SJCRH30 (cell line): ENCODE measurements at regions not wholly inside any gene's neighbourhood (a gene's known extent, or its start where the extent isn't known, plus 50 kb on each side); places are given as distances from the start of the nearest gene placed in this dataset.
A peak's percentile ranks its signal among the peaks of the same experiment; 100 is the strongest.
"Not testable (repeated sequence)": the region's sequence is repeated elsewhere in the genome, so short reads cannot be mapped to it uniquely, and the experiment has no call there.

ENCODE experiments used
- DNase-seq, 2 experiments: peaks; one replicate each; pipeline ENCODE4 v3.0.0-alpha.2; 2015 to 2020
- H3K27ac ChIP-seq: fragments of 250-450 bp; sonication (Bioruptor Pico); 2 replicates; pipeline ENCODE4 v1.5.1; 2020; ENCODE audit warnings: mild to moderate bottlenecking, moderate library complexity
- H3K27me3 ChIP-seq: fragments of 250-450 bp; sonication (Bioruptor Pico); 2 replicates; pipeline ENCODE4 v1.5.1; 2020; ENCODE audit warnings: mild to moderate bottlenecking, moderate library complexity
- H3K36me3 ChIP-seq: fragments of 250-450 bp; sonication (Bioruptor Pico); 2 replicates; pipeline ENCODE4 v1.5.1; 2020; ENCODE audit warnings: mild to moderate bottlenecking, moderate library complexity
- H3K4me1 ChIP-seq: fragments of 250-450 bp; sonication (Bioruptor Pico); 2 replicates; pipeline ENCODE4 v1.5.1; 2020; ENCODE audit warnings: mild to moderate bottlenecking, moderate library complexity
- H3K4me3 ChIP-seq: fragments of 250-450 bp; sonication (Bioruptor Pico); 2 replicates; pipeline ENCODE4 v1.5.1; 2020; ENCODE audit warnings: mild to moderate bottlenecking, moderate library complexity
- H3K9me3 ChIP-seq: fragments of 250-450 bp; sonication (Bioruptor Pico); replicated peaks from 2 replicates; pipeline ENCODE4 v1.5.1; 2020; ENCODE audit warnings: mild to moderate bottlenecking, moderate library complexity

DNA sequence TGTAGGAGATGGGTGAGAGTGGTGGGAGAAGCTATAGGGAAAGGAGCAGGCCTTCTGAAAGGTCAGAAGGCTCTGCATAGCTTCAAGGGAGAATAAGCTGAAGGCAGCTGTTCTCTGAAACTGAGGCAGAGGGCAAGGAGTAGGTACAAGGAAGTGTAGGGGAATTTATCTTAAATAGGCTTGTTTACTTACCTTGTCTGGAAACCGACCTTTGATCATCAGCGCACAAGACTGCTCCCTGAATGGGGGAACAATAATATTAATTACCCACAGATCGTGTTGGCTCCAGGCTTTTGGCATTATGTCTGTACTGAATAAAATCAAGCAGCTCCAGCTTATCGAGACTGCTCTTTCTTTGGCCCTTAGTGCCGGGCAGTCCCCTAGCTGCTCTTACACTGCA, 175.5 kb upstream of the MAGEB16 start:
- no peak overlapping the region for H3K4me3 ChIP-seq
- H3K27me3 ChIP-seq = no peaks in the 10 kb centered on the region
- H3K4me1 ChIP-seq = no peaks in the 10 kb centered on the region
- H3K36me3 ChIP-seq = no peaks in the 10 kb centered on the region
- no peak overlapping the region for H3K27ac ChIP-seq
- DNase-seq = no peak
- no peaks in the 10 kb centered on the region for H3K9me3 ChIP-seq

DNA sequence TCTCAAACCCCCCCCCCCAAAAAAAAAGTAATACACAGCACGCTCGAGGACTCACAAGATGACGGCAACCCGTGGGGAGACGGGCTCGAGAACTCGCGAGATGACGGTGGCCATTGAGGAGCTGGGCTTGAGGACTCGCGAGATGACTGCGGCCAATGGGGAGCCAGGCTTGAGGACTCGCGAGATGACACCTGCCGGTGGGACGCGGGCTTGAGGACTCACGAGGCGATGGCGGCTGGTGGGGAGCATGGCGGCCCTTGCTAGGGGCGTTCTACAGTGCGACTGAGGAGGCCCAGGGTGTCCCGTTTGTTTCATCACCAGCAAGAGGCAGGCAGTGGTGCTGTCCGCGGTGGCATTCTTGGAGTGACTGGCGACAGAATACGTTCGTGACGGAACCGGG, 172.4 kb upstream of the MAGEB16 start:
- no peak for DNase-seq
- Histone ChIP-seq H3K36me3 (no peaks in the 10 kb centered on the region), H3K27me3 (no peaks in the 10 kb centered on the region), H3K27ac (no peak overlapping the region), H3K4me3 (no peak overlapping the region), H3K4me1 (no peaks in the 10 kb centered on the region), H3K9me3 (no peaks in the 10 kb centered on the region)

DNA sequence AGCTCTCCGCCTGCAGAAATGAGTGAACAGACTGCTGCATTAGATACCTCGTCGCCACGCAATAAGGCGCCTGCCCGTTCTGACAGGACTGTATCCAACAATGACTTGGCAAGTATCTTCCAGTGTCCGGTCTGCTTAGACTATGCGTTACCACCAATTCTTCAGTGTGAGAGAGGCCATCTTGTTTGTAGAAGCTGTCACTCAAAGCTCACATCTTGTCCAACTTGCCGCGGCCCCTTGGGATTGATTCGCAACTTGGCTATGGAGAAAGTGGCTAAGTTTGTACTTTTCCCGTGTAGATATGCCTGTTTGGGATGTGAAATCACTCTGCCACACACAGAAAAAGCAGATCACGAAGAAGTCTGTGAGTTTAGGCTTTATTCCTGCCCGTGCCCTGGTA, 172.0 kb upstream of the MAGEB16 start:
- Histone ChIP-seq H3K4me3 (no peak overlapping the region), H3K27ac (no peak overlapping the region), H3K9me3 (no peaks in the 10 kb centered on the region), H3K27me3 (no peaks in the 10 kb centered on the region), H3K36me3 (no peaks in the 10 kb centered on the region), H3K4me1 (no peaks in the 10 kb centered on the region)
- DNase-seq = no peak

DNA sequence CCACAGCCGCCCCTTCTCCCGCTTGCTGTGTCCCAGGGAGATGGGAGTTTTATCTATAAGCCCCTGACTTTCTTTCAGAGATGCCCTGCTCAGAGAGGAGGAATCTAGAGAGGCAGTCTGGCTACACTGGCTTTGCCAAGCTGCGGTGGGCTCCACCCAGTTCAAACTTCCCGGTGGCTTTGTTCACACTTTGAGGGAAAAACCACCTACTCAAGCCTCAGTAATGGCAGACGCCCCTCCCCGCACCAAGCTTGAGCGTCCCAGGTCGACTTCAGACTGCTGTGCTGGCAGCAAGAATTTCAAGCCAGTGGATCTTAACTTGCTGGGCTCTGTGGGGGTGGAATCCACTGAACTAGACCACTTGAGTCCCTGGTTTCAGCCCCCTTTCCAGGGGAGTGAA, 162.2 kb upstream of the MAGEB16 start:
- not testable (repeated sequence) for H3K9me3 ChIP-seq, DNase-seq, H3K4me3 ChIP-seq, H3K36me3 ChIP-seq, H3K27ac ChIP-seq, H3K27me3 ChIP-seq, H3K4me1 ChIP-seq

DNA sequence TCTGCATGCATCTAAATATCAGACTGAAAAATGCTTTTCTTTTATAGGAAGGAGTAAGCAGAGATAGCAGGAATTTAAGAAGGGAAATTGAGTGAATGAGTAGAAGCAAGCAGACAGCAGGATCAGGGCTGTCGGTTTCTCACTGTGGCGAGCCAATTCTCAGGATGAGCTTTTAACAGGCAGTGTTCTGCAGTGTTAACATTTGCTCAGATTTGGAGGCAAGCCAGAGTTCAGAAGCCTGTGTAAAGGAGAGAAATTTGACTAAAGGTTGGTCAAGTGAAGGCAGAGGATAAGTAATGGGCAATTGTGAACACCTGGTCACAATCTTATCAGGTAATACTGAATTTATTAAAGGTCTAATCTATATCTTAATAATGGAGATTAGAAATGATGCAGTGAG, 133.3 kb upstream of the MAGEB16 start:
- H3K4me3 ChIP-seq = no peak overlapping the region
- no peak for DNase-seq
- no peaks in the 10 kb centered on the region for H3K4me1 ChIP-seq
- no peaks in the 10 kb centered on the region for H3K9me3 ChIP-seq
- H3K36me3 ChIP-seq = no peaks in the 10 kb centered on the region
- H3K27ac ChIP-seq = no peak overlapping the region
- no peaks in the 10 kb centered on the region for H3K27me3 ChIP-seq

DNA sequence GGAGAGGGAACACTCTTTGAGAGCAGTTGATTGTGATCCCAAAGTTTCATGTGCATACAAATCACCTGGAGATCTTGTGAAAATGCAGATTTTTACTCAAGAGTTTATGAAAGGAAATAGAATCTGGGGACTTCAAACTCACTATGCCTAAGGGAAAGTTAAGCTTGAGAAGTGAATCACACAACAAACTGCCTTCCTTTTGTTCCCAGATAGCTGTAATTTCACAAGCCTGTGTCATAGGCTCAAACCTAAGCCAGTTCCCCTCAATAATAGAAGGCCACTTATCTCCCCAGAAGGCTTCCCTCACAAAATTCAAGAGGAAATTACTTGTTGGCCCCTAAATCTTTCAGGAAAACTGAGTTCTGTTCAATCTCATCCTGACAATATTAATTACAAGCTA, 132.8 kb upstream of the MAGEB16 start:
- no peak overlapping the region for H3K27ac ChIP-seq

DNA sequence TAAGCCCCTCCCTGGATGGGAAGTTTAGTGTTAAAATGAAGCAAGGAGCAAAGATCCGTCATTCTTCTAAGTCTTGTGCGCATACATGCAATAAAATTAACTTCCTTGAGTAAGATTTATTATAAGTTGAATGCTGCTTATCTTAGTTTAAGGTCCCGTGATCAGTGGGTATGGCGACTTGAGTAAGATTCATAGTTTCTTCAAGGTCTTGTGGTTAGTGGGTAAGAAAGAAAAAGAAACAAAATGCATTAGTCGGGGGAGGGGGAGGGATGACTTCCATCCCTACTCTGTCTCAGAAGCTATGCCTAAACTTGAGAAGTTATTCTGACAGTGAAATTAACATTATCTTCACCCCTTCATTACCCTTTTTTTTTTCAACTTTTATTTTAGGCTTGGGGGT, 127.3 kb upstream of the MAGEB16 start:
- Histone ChIP-seq H3K36me3 (no peaks in the 10 kb centered on the region), H3K27me3 (no peaks in the 10 kb centered on the region), H3K4me3 (no peak overlapping the region), H3K27ac (no peak overlapping the region), H3K4me1 (no peaks in the 10 kb centered on the region), H3K9me3 (no peaks in the 10 kb centered on the region)
- DNase-seq = no peak

More for the DNA sequence above, 132.8 kb upstream of the MAGEB16 start:
- H3K4me1 ChIP-seq = no peaks in the 10 kb centered on the region
- H3K27me3 ChIP-seq = no peaks in the 10 kb centered on the region
- DNase-seq = no peak
- no peak overlapping the region for H3K4me3 ChIP-seq
- no peaks in the 10 kb centered on the region for H3K9me3 ChIP-seq
- no peaks in the 10 kb centered on the region for H3K36me3 ChIP-seq

DNA sequence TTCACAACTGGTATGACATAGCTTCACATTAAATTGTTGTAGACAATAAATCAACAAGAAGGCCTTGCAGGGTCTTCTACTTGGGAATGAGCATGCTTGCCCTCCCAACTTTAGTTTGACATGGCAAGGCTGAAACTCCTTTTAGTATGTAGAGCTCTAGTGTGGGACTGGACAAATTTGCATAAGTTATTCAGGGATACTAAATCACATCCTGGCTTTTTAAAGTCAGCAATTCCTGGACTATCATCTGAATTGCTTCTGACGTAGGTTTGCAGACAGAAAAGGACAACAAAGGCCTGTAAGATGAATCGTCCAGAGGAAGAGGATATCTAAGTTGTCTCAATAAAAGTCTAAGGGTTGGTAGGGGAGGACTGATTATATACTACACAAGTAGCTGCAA, 123.0 kb upstream of the MAGEB16 start:
- no peak overlapping the region for H3K27ac ChIP-seq
- H3K27me3 ChIP-seq = no peaks in the 10 kb centered on the region
- no peak for DNase-seq
- no peaks in the 10 kb centered on the region for H3K36me3 ChIP-seq
- H3K9me3 ChIP-seq = no peaks in the 10 kb centered on the region
- no peaks in the 10 kb centered on the region for H3K4me1 ChIP-seq
- H3K4me3 ChIP-seq = no peak overlapping the region

DNA sequence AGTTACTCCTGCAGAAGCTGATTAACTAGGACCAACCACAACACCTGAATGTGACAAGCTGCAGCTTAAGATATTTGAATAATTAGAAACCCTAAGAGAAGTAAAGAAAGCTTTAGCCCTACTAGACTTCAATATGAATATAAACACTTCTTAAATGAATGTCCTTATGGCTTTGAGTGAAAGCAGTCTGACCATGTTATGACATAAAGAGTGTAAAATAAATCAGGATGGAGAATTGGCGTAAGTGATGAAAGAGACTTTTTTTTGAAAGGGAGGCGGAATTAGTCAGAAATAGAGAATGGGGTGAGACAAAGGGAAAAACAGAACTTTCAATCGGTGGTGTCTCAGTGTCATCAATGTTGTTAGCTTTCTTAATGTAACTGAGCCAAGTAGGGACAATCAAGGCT, 117.2 kb upstream of the MAGEB16 start:
- Histone ChIP-seq H3K36me3 (no peaks in the 10 kb centered on the region), H3K9me3 (no peaks in the 10 kb centered on the region), H3K4me3 (no peak overlapping the region), H3K4me1 (no peaks in the 10 kb centered on the region), H3K27ac (no peak overlapping the region), H3K27me3 (no peaks in the 10 kb centered on the region)
- no peak for DNase-seq

DNA sequence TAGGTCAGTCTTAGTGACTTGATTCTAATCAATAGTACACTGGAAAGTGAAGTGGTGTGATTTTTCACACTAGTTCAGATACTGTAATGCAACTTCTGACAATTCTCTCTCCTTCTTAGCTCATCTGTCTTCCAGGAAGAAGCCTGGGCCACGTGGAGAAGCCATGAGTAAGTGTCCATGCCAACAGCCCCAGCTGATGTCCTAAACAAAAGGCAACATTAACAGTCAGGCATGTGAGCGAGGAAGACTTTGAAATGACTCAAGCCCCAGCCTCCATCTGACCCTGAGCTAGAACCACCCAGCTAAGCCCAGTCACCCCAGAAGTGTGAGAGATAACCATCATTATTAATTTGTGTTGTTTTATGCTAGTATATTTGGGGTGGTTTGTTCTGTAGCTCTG, 115.7 kb upstream of the MAGEB16 start:
- H3K27ac ChIP-seq = no peak overlapping the region
- no peak for DNase-seq

DNA sequence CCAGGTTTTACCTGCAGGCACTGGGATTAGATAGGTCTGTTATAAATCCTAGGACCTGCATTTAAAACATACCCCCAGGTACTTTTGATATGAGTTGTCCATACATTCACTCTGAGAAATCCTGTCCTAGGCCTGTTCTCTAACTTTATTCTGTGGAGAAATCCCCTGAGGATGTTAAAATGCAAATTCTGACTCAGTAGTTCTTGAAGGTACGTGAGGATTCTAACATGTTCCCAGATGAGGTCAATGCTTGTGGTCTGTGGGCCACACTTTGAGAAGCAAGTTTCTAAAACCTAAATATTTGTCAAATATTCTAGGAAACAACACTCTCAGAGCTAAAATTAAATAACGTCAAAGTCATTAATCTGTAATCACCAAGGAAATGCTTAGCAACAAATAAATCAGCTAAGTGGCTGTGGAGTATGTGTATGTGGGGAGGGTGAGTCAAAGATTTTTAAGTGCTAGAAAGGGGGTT, 101.3 kb upstream of the MAGEB16 start:
- no peak for DNase-seq
- Histone ChIP-seq H3K36me3 (no peaks in the 10 kb centered on the region), H3K9me3 (no peaks in the 10 kb centered on the region), H3K4me1 (no peaks in the 10 kb centered on the region), H3K27me3 (no peaks in the 10 kb centered on the region), H3K4me3 (no peak overlapping the region), H3K27ac (no peak overlapping the region)

More for the DNA sequence above, 115.7 kb upstream of the MAGEB16 start:
- H3K27me3 ChIP-seq = no peaks in the 10 kb centered on the region
- no peaks in the 10 kb centered on the region for H3K9me3 ChIP-seq
- no peak overlapping the region for H3K4me3 ChIP-seq
- no peaks in the 10 kb centered on the region for H3K36me3 ChIP-seq
- H3K4me1 ChIP-seq = no peaks in the 10 kb centered on the region

DNA sequence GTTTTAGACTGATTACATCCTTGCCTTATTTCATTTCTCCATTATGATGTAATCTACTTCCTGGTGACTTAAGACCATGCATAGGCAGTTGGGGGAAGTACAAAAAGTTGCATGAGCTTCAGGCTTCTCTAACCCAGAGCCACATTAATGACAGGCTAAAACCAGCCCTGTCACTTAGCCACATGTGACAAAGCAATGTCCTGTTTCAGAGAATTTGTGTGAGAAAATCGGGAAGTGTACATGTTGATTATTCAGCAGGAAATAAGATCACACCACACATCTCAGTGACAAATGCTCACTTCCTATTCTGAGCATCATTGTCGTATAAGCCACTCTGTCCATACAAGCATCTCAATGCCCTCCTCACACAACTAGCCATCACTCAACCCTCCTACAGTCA, 98.5 kb upstream of the MAGEB16 start:
- Histone ChIP-seq H3K4me3 (no peak overlapping the region), H3K4me1 (no peaks in the 10 kb centered on the region), H3K27ac (no peak overlapping the region), H3K36me3 (no peaks in the 10 kb centered on the region), H3K9me3 (no peaks in the 10 kb centered on the region), H3K27me3 (no peaks in the 10 kb centered on the region)
- DNase-seq = no peak

DNA sequence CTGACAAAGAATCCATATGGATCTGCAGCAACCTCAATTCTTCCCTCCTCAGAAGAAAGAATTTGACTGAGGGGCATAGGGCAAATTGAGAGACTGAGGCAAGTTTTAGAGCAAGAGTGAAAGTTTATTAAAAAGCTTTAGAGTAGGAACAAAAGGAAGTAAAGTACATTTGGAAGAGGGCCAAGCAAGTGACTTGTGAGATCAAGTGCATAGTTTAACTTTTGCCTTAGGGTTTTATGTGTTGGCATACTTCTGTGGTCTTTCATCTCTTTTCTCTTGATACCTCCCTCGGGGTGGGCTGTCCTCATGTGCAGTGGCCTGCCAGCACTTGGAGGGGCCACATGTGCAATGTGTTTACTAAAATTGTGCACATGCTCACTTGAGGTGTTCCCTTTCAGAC, 98.0 kb upstream of the MAGEB16 start:
- Histone ChIP-seq H3K9me3 (no peaks in the 10 kb centered on the region), H3K36me3 (no peaks in the 10 kb centered on the region), H3K27me3 (no peaks in the 10 kb centered on the region), H3K4me1 (no peaks in the 10 kb centered on the region), H3K4me3 (no peak overlapping the region), H3K27ac (no peak overlapping the region)
- no peak for DNase-seq

DNA sequence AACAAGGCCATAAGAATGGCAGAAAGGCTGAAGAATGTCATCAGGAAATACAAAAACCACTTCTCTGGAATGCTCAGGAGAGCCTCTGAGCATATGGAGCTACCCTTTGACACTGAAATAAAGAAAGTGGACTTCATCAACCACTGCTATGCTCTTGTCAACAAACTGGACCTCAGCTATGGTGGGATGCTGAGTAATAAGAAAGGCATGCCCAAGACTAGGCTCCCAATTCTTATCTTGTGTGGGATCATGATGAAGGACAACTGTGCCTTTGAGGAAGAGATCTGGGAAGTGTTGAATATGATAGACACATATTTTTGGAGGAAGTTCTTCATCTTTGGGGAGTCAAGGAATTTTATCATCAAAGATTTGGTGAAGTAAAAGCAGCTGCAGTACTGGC, 86.9 kb upstream of the MAGEB16 start:
- H3K36me3 ChIP-seq = no peaks in the 10 kb centered on the region
- no peaks in the 10 kb centered on the region for H3K9me3 ChIP-seq
- H3K4me3 ChIP-seq = no peak overlapping the region
- DNase-seq = peak; percentile 11 to 17
- H3K27ac ChIP-seq = no peak overlapping the region
- no peaks in the 10 kb centered on the region for H3K4me1 ChIP-seq
- H3K27me3 ChIP-seq = no peaks in the 10 kb centered on the region

DNA sequence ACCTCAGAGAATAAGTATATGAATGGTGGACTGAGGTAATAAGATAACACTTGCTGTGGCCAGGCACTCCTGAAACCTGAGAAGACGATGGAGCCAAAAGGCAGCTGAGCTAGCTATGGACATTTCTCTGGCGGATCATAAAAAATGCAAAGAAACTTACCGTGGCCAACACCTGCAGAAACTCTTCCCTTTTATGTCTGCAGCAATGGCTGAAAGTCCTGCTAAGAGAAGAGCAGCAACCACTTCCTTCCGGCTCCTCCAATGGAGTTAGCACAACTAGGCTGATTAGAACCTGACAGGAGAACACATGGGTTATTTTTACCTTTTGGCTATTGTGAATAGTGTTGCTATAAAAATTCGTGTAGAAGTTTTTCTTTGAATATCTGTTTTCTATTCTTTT, 76.0 kb upstream of the MAGEB16 start:
- H3K27me3 ChIP-seq = no peaks in the 10 kb centered on the region
- DNase-seq = no peak
- H3K9me3 ChIP-seq = no peaks in the 10 kb centered on the region
- no peak overlapping the region for H3K27ac ChIP-seq
- H3K4me3 ChIP-seq = no peak overlapping the region
- H3K4me1 ChIP-seq = no peaks in the 10 kb centered on the region
- no peaks in the 10 kb centered on the region for H3K36me3 ChIP-seq

DNA sequence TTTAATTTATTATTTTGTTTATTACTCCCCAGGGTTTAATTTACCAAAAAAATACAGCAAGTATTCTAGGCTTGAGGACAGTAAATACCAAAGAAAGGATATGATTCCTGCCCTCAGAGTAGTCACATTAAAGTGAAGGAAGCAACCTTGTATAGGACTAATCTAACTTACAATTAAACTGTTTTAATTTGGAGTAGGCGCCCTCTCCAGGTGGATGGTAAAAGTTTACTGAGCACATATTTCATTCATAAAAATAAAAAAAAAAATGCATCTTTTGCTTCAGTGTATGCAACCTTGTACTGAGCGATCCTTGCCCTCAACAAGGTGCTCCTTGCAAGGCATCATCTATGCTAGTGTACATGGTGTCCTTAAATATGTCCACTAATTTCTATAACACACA, 72.0 kb upstream of the MAGEB16 start:
- DNase-seq = peak in 1 of 2 experiments; percentile 5
- Histone ChIP-seq H3K4me1 (no peaks in the 10 kb centered on the region), H3K4me3 (no peak overlapping the region)

DNA sequence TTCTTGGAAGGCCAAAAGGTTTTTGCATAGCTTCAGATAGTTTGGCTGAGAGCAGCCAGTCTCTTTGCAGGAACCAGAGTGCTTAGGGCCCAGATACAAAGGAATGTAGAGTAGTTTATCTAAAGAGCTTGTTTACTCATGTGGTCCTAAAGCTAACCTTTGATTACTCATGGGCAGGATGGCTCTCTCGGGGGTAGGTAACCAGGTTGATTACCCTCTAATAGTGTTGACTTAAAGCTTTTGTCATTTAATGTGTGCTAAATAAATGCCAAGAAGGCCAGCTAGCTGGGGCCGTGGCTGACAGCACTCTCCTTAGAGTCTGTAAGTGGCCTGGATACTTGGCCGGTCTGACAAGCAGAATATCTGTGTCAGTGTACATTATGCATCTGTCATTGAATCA, 69.7 kb upstream of the MAGEB16 start:
- no peak overlapping the region for H3K4me3 ChIP-seq
- H3K27me3 ChIP-seq = no peaks in the 10 kb centered on the region
- no peaks in the 10 kb centered on the region for H3K36me3 ChIP-seq
- DNase-seq = no peak
- H3K4me1 ChIP-seq = no peaks in the 10 kb centered on the region
- H3K27ac ChIP-seq = no peak overlapping the region
- H3K9me3 ChIP-seq = no peaks in the 10 kb centered on the region

More for the DNA sequence above, 72.0 kb upstream of the MAGEB16 start:
- H3K36me3 ChIP-seq = no peaks in the 10 kb centered on the region
- H3K27ac ChIP-seq = no peak overlapping the region
- H3K27me3 ChIP-seq = no peaks in the 10 kb centered on the region
- H3K9me3 ChIP-seq = no peaks in the 10 kb centered on the region
